ENCODE measurements at regions not wholly inside any gene's neighbourhood (a gene's known extent, or its start where the extent isn't known, plus 50 kb on each side); places are given as distances from the start of the nearest gene placed in this dataset.

- DNase-seq (ENCODE audit: low read depth in 4 of 4, low spot score in 3 of 4) = no peak
These were observed 143.7 kb downstream of the FGF9 start for GRCh38 chr13:21814604-21815003.

DNA sequence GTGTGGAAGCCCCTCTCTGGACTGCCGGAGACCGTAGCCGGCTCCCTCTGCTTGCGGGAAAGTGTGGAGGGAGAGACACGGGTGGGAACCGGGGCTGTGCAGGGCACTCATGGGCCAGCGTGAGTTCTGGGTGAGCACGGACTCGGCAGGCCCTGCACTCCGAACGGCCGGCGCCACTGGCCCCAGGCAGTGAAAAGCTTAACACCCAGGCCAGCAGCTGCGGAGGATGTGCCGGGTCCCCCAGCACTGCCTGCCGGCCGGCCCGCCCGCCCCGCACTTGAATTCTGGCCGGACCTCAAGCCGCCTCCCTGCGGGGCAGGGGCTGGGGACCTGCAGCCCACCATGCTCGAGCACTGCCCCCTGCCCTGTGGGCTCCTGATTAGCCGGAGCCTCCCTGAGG, 147.0 kb downstream of the FGF9 start:
- no peak for DNase-seq (ENCODE audit: low read depth in 4 of 4, low spot score in 3 of 4)

- DNase-seq (ENCODE audit: low read depth in 4 of 4, low spot score in 3 of 4) = no peak
These were observed 151.2 kb downstream of the FGF9 start for GRCh38 chr13:21822029-21822428.

DNA sequence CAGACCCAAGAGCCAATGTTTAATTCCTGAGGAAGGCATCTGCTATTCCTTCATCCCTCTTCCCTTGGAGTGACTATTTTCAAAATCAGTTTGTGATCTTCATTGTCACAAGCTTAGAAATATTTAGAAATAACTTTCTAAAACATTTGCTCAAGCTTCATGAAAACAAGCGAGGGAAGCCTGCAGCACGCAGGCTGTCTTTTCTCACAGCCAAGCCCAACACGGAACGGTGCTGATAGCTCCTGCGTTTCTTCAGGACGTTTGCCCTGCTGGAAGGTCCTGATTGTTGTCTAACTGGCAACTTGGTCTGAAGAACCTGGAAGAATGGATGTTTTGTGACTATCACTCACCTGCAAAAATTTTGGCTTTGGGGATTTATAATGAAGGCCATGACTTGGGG, 152.5 kb downstream of the FGF9 start:
- DNase-seq (ENCODE audit: low read depth in 4 of 4, low spot score in 3 of 4) = no peak

- no peak for DNase-seq (ENCODE audit: low read depth in 4 of 4, low spot score in 3 of 4)
These were observed 153.1 kb downstream of the FGF9 start for GRCh38 chr13:21823949-21824348.

DNA sequence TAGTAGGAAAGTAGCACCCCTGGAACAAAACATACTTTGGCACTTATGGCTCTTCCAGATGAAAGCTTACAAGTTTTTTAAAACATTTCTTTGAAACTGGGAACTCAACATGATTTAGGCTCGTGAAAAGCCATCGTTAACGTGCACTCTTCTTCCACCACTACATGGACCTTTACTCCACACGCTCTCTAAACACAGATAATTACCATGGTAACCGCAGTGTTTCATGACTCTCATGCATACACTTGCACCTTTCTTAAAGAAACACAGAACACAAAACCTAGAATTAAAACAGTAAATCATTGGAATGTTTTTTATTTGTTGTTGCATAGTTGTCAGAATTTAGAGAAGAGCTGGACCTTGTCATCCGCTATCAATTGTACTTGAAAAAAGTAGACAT, 154.3 kb downstream of the FGF9 start:
- no peak for DNase-seq (ENCODE audit: low read depth in 4 of 4, low spot score in 3 of 4)

GRCh38 chr13:21825801-21826200, 154.9 kb downstream of the FGF9 start:
- no peak for DNase-seq (ENCODE audit: low read depth in 4 of 4, low spot score in 3 of 4)

- DNase-seq (ENCODE audit: low read depth in 4 of 4, low spot score in 3 of 4) = no peak
These were observed 155.5 kb downstream of the FGF9 start for GRCh38 chr13:21826214-21827015.

GRCh38 chr13:21831654-21832324, 160.9 kb downstream of the FGF9 start:
- DNase-seq (ENCODE audit: low read depth in 4 of 4, low spot score in 3 of 4) = no peak

- no peak for DNase-seq (ENCODE audit: low read depth in 4 of 4, low spot score in 3 of 4)
These were observed 163.0 kb downstream of the FGF9 start for GRCh38 chr13:21833921-21834320.

- DNase-seq (ENCODE audit: low read depth in 4 of 4, low spot score in 3 of 4) = no peak
These were observed 163.6 kb downstream of the FGF9 start for GRCh38 chr13:21834521-21834920.

DNA sequence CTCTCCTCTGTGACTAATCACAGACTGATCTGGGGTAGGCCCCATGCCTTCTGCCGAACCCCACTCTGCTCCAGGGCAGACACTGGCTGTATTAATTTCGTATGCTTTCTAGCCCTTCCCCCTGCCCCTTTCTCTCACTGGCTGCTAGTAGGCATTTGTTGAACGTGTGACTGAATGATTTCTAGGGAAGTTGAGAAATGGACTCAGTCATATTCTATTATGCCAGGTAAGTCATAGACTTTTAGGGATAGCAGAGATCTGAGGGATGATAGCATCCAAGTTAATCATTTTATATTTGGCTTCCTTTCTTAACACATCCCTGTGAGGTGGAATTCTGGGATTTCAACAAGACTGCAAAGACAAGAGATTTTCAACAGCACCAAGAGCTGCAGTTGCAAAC, 166.4 kb downstream of the FGF9 start:
- no peak for DNase-seq (ENCODE audit: low read depth in 4 of 4, low spot score in 3 of 4)

- DNase-seq (ENCODE audit: low read depth in 4 of 4, low spot score in 3 of 4) = no peak
These were observed 167.1 kb downstream of the FGF9 start for GRCh38 chr13:21837841-21838551.

DNA sequence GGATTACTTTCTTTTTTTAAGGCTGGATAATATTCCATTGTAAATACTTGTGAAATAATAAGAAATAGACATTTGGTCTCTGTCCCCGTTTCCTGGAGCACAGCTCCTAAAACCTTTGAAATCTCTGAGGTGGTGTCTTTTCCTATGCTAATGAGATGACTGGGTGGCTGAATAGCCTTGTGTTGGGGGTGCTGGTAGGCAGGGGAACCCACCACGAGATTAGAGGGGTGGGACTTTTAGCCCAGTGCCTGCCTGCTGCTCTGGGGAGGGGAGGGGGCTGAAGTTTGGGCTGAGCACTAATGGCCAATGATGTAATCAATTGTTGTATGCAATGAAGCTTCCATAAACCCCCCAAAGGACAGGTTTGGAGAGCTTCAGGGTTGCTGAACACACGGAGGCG, 175.7 kb downstream of the FGF9 start:
- no peak for DNase-seq (ENCODE audit: low read depth in 4 of 4, low spot score in 3 of 4)

DNA sequence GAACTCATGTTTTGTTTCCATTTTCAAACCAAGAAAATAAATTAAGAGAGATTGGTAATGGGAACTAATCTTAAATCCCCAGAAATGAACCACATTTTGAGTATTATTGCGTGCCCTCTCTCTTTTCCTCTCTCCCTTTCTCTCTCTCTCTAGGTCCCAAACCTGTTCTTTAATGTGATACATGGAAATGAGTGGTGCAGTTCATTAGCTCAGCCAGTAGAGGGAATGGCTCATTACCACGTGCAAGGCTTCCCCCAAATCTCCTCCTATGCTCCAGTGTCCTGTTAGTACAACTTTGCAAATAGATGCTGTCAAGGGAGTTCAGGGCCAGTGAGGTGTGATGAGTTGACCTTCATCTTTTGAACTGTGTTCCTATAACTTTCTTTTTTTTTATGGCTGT, 178.4 kb downstream of the FGF9 start:
- no peak for DNase-seq (ENCODE audit: low read depth in 4 of 4, low spot score in 3 of 4)

- DNase-seq (ENCODE audit: low read depth in 4 of 4, low spot score in 3 of 4) = no peak
These were observed 179.4 kb downstream of the FGF9 start for GRCh38 chr13:21850013-21851006.

DNA sequence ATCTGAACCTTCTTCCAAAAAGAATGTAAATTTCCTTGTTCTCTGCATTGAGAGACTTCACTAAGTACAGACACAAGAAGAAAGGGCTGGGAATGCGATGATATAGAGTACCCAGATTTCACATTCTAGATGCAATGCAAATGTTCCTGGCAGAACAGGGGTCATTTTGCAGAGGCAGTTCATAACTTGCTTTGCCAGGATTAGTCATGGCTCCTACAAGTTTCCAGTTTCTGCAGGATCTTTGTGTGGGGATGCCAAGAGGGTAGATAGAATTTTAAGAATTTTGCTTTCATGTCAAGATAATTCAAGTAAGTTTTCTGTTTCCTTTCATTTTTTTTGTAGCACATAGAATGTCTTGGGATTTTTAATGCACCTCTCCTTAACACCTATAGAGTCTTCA, 181.2 kb downstream of the FGF9 start:
- DNase-seq (ENCODE audit: low read depth in 4 of 4, low spot score in 3 of 4) = no peak

GRCh38 chr13:21853779-21854178, 182.9 kb downstream of the FGF9 start:
- no peak for DNase-seq (ENCODE audit: low read depth in 4 of 4, low spot score in 3 of 4)

DNA sequence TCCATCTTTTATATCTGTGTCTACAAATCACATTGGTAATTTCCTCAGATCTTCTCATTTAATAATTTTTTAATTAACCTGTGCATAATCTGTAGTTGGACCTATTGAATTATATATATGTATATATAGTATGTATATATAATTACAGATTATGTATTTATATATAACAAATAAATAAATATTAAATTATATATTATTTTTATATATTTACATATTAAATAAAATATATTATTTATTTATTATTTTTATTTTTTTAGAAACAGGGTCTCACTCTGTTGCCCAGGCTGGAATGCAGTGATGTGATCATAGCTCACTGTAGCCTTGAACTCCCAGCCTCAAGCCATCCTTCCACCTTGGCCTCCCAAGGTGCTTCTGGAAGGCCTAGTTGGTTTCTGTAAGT, 197.9 kb downstream of the FGF9 start:
- no peak for DNase-seq (ENCODE audit: low read depth in 4 of 4, low spot score in 3 of 4)

- DNase-seq (ENCODE audit: low read depth in 4 of 4, low spot score in 3 of 4) = no peak
These were observed 200.5 kb downstream of the FGF9 start for GRCh38 chr13:21871382-21871781.

DNA sequence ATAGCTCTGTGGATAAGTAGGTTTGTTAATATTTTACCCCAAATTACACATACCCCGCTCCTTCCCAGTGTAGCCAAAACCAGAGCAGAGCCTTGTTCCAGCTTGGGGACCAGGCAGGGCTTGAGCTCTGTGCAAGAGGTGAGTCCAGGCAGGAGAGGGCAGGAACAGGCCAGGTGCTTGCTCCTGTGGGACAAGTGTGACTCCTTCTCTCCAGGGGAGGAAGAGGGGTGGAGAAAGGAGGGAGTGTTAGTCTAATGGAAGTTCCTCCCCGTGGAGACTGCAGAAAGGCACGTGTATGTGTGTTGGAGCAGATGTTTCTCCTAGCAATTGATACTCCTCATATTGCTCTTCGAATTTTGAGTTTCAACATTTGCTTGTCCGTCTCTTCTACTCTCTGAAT, 201.0 kb downstream of the FGF9 start:
- DNase-seq (ENCODE audit: low read depth in 4 of 4, low spot score in 3 of 4) = no peak

Measured in left renal pelvis (tissue), 4 donors.